ENCODE measurements at regions not wholly inside any gene's neighbourhood (a gene's known extent, or its start where the extent isn't known, plus 50 kb on each side); places are given as distances from the start of the nearest gene placed in this dataset.

- Histone ChIP-seq H3K27me3 (no peaks in the 10 kb centered on the region), H3K27ac (no peak overlapping the region), H3K4me1 (ENCODE audit: control insufficient read depth in 1 of 2, insufficient read depth in 1 of 2, low read depth in 1 of 2, low read length in 1 of 2) (no peaks in the 10 kb centered on the region), H3K4me3 (ENCODE audit: low read depth in 1 of 2, low read length in 1 of 2) (no peak overlapping the region), H3K9me3 (no peaks in the 10 kb centered on the region), H3K36me3 (no peaks in the 10 kb centered on the region)
- TF ChIP-seq, protein P1, sequence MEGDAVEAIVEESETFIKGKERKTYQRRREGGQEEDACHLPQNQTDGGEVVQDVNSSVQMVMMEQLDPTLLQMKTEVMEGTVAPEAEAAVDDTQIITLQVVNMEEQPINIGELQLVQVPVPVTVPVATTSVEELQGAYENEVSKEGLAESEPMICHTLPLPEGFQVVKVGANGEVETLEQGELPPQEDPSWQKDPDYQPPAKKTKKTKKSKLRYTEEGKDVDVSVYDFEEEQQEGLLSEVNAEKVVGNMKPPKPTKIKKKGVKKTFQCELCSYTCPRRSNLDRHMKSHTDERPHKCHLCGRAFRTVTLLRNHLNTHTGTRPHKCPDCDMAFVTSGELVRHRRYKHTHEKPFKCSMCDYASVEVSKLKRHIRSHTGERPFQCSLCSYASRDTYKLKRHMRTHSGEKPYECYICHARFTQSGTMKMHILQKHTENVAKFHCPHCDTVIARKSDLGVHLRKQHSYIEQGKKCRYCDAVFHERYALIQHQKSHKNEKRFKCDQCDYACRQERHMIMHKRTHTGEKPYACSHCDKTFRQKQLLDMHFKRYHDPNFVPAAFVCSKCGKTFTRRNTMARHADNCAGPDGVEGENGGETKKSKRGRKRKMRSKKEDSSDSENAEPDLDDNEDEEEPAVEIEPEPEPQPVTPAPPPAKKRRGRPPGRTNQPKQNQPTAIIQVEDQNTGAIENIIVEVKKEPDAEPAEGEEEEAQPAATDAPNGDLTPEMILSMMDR (IDR thresholded peaks at IDR 0.05) = no peak
Observed at GRCh38 chr2:241939541-241939940, 70.0 kb downstream of the RTP5 start.

- Histone ChIP-seq H3K4me3 (ENCODE audit: low read depth in 1 of 2, low read length in 1 of 2) (no peak overlapping the region), H3K9me3 (no peaks in the 10 kb centered on the region), H3K36me3 (no peaks in the 10 kb centered on the region), H3K27me3 (no peaks in the 10 kb centered on the region), H3K27ac (no peak overlapping the region), H3K4me1 (ENCODE audit: control insufficient read depth in 1 of 2, insufficient read depth in 1 of 2, low read depth in 1 of 2, low read length in 1 of 2) (no peaks in the 10 kb centered on the region)
- TF ChIP-seq, protein P1 (IDR thresholded peaks at IDR 0.05) = no peak
Observed at GRCh38 chr2:241940329-241940728, 70.8 kb downstream of the RTP5 start.

DNA sequence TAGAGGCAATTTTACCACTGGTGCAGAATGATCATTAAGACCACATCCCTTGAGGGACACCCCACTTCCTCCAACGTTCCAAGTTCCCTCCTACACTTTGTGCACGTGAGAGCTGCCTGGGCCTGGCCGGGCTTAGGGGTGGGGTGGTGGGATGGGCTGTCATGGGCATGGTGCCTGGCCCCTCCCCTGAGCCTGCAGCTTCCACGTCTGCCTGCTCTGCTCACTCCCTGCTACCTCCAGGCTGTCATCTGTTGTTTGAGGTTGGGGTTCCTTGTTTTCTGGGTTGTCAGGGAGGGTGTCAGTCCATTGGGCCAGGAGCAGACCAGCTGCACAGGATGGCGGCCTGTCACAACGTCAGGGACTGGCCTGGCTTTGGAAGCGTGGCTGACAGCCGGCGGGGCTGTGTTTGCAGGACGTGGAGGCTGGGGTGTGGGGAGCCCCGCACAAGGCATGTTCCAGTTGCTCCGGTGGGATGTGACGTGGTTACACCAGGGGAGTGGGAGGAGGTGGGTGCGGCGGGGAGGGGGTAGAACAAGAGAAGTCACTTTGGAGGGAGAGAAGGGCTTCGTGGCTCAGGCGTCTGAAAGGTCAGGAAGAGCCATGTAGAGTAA is 72.3 kb downstream of the RTP5 start:
- no peaks in the 10 kb centered on the region for H3K4me1 ChIP-seq (ENCODE audit: control insufficient read depth in 1 of 2, insufficient read depth in 1 of 2, low read depth in 1 of 2, low read length in 1 of 2)
- no peak overlapping the region for H3K27ac ChIP-seq
- no peak overlapping the region for H3K4me3 ChIP-seq (ENCODE audit: low read depth in 1 of 2, low read length in 1 of 2)
- H3K27me3 ChIP-seq = no peaks in the 10 kb centered on the region
- H3K36me3 ChIP-seq = no peaks in the 10 kb centered on the region
- TF ChIP-seq, protein P1 (IDR thresholded peaks at IDR 0.05) = no peak
- no peaks in the 10 kb centered on the region for H3K9me3 ChIP-seq

DNA sequence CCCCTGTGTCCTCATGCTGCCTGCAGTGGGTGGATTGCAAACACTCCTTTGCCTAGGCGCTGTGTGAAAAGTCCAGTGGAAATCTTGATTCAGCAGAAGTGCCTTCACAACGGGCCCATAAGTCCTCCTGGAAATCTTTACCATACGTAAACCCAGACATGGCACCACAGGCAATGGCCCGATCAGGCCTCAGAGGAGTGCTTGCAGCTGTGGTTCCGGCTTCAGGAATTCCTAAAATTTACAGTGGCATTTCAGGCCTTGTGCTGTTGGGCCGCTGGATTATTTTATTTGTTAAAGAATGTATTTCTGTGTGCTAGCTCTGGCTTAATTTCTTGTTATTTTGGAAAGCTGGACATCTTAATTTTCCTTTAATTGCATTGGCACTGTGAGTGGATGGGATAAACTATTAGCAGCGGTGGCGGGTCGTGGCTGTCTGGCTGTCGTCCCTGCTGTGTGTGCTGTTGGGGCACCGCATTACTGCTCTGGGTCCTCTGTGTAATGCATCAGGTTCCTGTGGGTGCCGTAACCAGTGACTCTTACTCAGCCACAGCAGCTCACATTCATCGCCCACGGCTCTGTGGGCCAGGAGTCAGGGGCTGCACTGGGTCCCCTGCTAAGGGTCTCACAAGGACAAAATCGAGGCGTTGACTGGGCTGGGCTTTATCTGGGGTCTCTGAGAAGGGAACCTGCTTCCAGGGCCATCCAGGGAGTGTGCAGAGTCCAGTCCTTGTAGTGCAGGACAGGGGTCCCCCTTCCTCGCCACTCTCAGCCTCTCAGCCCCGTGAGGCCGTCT is 73.1 kb downstream of the RTP5 start:
- H3K36me3 ChIP-seq = no peaks in the 10 kb centered on the region
- no peak overlapping the region for H3K27ac ChIP-seq
- H3K4me3 ChIP-seq (ENCODE audit: low read depth in 1 of 2, low read length in 1 of 2) = no peak overlapping the region
- no peaks in the 10 kb centered on the region for H3K27me3 ChIP-seq
- H3K4me1 ChIP-seq (ENCODE audit: control insufficient read depth in 1 of 2, insufficient read depth in 1 of 2, low read depth in 1 of 2, low read length in 1 of 2) = no peaks in the 10 kb centered on the region
- TF ChIP-seq, protein P1 (IDR thresholded peaks at IDR 0.05) = no peak
- H3K9me3 ChIP-seq = no peaks in the 10 kb centered on the region

- H3K36me3 ChIP-seq = no peaks in the 10 kb centered on the region
- H3K4me3 ChIP-seq (ENCODE audit: low read depth in 1 of 2, low read length in 1 of 2) = no peak overlapping the region
- no peaks in the 10 kb centered on the region for H3K9me3 ChIP-seq
- H3K4me1 ChIP-seq (ENCODE audit: control insufficient read depth in 1 of 2, insufficient read depth in 1 of 2, low read depth in 1 of 2, low read length in 1 of 2) = no peaks in the 10 kb centered on the region
- H3K27ac ChIP-seq = no peak overlapping the region
- no peaks in the 10 kb centered on the region for H3K27me3 ChIP-seq
- TF ChIP-seq, protein P1 (IDR thresholded peaks at IDR 0.05) = no peak
Observed at GRCh38 chr2:241943209-241943850, 73.8 kb downstream of the RTP5 start.
